ENCODE measurements at regions not wholly inside any gene's neighbourhood (a gene's known extent, or its start where the extent isn't known, plus 50 kb on each side); places are given as distances from the start of the nearest gene placed in this dataset.

GRCh38 chr6:15861486-15861885, 198.7 kb upstream of the DTNBP1 start:
- H2AFZ ChIP-seq = no peak overlapping the region
- Mint-ChIP-seq H3K4me3 (no peak overlapping the region), H3K4me1 (peaks cover 12% of the 10 kb centered on the region; the same call in 2 of the 3 replicates), H3K9me3 (no peaks in the 10 kb centered on the region), H3K36me3 (ENCODE audit: low read depth) (no peaks in the 10 kb centered on the region), H3K27me3 (ENCODE audit: insufficient read depth, low read depth, poor library complexity) (no peaks in the 10 kb centered on the region), H3K27ac (no peak overlapping the region)
- H3K79me2 ChIP-seq (replicated peaks; ENCODE audit: insufficient read depth) = no peaks in the 10 kb centered on the region
- no peak for DNase-seq (ENCODE audit: low spot score)
- no peak for ATAC-seq
- no peak overlapping the region for H3K4me2 ChIP-seq
- H3K36me3 ChIP-seq (ENCODE audit: insufficient read depth) = no peaks in the 10 kb centered on the region
- H3K9me2 ChIP-seq (ENCODE audit: insufficient read depth) = no peaks in the 10 kb centered on the region
- no peak for TF ChIP-seq NANOG (IDR thresholded peaks at IDR 0.05; ENCODE audit: borderline replicate concordance)
- TF ChIP-seq ZNF462 (CRISPR knock-in tag; IDR thresholded peaks at IDR 0.05) = no peak
- no peak for TF ChIP-seq POLR2AphosphoS5 (IDR thresholded peaks at IDR 0.05; ENCODE audit: low read depth)
- TF ChIP-seq JUNB (IDR thresholded peaks at IDR 0.05; ENCODE audit: unreplicated experiment) = no peak
- TF ChIP-seq ZNF331 (CRISPR knock-in tag; IDR thresholded peaks at IDR 0.05; ENCODE audit: low read depth) = no peak
- no peak for TF ChIP-seq CREB1 (CRISPR knock-in tag; IDR thresholded peaks at IDR 0.05; ENCODE audit: low read depth)
- TF ChIP-seq REST (IDR thresholded peaks at IDR 0.05; ENCODE audit: unreplicated experiment) = no peak
- no peak for TF ChIP-seq STAT1 (IDR thresholded peaks at IDR 0.05; ENCODE audit: unreplicated experiment)
- TF ChIP-seq EZH2 (IDR thresholded peaks at IDR 0.05; ENCODE audit: low read depth, unreplicated experiment) = no peak
- no peak for TF ChIP-seq ZNF114 (CRISPR knock-in tag; IDR thresholded peaks at IDR 0.05)
- no peak for TF ChIP-seq CTCF (conservative IDR thresholded peaks at IDR 0.05; ENCODE audit: low read depth in 2 of 2)
- no peak overlapping the region for H3K27ac ChIP-seq (ENCODE audit: low read depth)
- no peak overlapping the region for H3K4me3 ChIP-seq
- no peaks in the 10 kb centered on the region; the same call in 1 of the 2 replicates for H3K4me1 ChIP-seq (ENCODE audit: insufficient read depth)
- H4K20me1 ChIP-seq (replicated peaks; ENCODE audit: insufficient read depth) = no peaks in the 10 kb centered on the region
- H3K27me3 ChIP-seq (ENCODE audit: insufficient read depth) = no peaks in the 10 kb centered on the region
- no peaks in the 10 kb centered on the region for H3F3A ChIP-seq (replicated peaks; ENCODE audit: low read depth)
